Endothelial cell of umbilical vein (primary cell): ENCODE measurements at regions not wholly inside any gene's neighbourhood (a gene's known extent, or its start where the extent isn't known, plus 50 kb on each side); places are given as distances from the start of the nearest gene placed in this dataset.

ENCODE experiments used
- BruUV-seq: library from RNA; stranded (reverse); fragments of 400-500 nt; replicated peaks from 2 replicates; lab custom pipeline; 2021; lab: Mats Ljungman, UMichigan
- CTCF ChIA-PET: fragments of 300-600, 350-600 bp; sonication (Branson Sonifier 250); formaldehyde crosslinking; loops from one replicate; lab custom pipeline; 2021; ENCODE audit warnings: antibody characterized with exemption, inconsistent platforms; lab: Charles Lee
- POLR2A ChIA-PET: fragments of 300-600, 350-600 bp; sonication (Branson Sonifier 250); formaldehyde crosslinking; loops from one replicate; lab custom pipeline; 2021; ENCODE audit warnings: antibody characterized with exemption, inconsistent platforms; lab: Charles Lee
- DNase-seq: peaks from one replicate; pipeline ENCODE4 v3.0.0-alpha.2; 2011; ENCODE audit warnings: low read depth, low spot score
- FAIRE-seq: peaks from 2 replicates; lab custom pipeline; 2011; peaks lifted over from hg19 to GRCh38; lab: Jason Lieb, UNC
- H2AFZ ChIP-seq: 2 replicates; pipeline ENCODE4 v1.6.0; 2012; ENCODE audit warnings: low read depth, low read length, control low read depth, inconsistent platforms
- H3K27ac ChIP-seq: 2 replicates; pipeline ENCODE4 v1.5.1; 2011; ENCODE audit warnings: low read depth, mild to moderate bottlenecking, control low read depth, low read length, moderate library complexity; ENCODE audit not compliant: insufficient read depth
- H3K27me3 ChIP-seq, 2 experiments: 2 replicates each; pipeline versions ENCODE4 v1.6.0 to v1.6.1; 2011; ENCODE audit warnings: low read length in 2 of 2, mixed read lengths in 1 of 2; ENCODE audit not compliant: control insufficient read depth in 2 of 2, insufficient read depth in 2 of 2
- H3K36me3 ChIP-seq, 2 experiments: 2 replicates in 1 of 2; 3 replicates in 1 of 2; pipeline ENCODE4 v1.5.1; 2011; ENCODE audit warnings: low read length in 2 of 2, mild to moderate bottlenecking in 1 of 2, moderate library complexity in 1 of 2; ENCODE audit not compliant: control insufficient read depth in 2 of 2, insufficient read depth in 2 of 2; ENCODE audit errors: extremely low read depth in 1 of 2
- H3K4me1 ChIP-seq: 3 replicates; pipeline ENCODE4 v1.5.1; 2011; ENCODE audit warnings: mild to moderate bottlenecking, low read length; ENCODE audit not compliant: control insufficient read depth, insufficient read depth; ENCODE audit errors: extremely low read depth
- H3K4me2 ChIP-seq: 2 replicates; pipeline ENCODE4 v1.6.1; 2011; ENCODE audit warnings: low read length, control low read depth, mixed read lengths; ENCODE audit not compliant: insufficient read depth
- H3K4me3 ChIP-seq, 3 experiments: fragments of 200-600 bp in 1 of 3; sonication (generic), shearing (Covaris generic) in 1 of 3; replicated peaks in 1 of 3; 2 replicates each; pipeline ENCODE4 v1.5.1; 2011 to 2016; ENCODE audit warnings: control low read depth in 3 of 3, low read length in 3 of 3, mild to moderate bottlenecking in 2 of 3, inconsistent platforms in 1 of 3, low read depth in 1 of 3, moderate library complexity in 1 of 3; ENCODE audit not compliant: insufficient read depth in 1 of 3
- H3K79me2 ChIP-seq: 2 replicates; pipeline ENCODE4 v1.6.0; 2012; ENCODE audit warnings: low read length, inconsistent platforms; ENCODE audit not compliant: control insufficient read depth, insufficient read depth
- H3K9ac ChIP-seq: replicated peaks from 2 replicates; pipeline ENCODE3; 2011; ENCODE audit warnings: low read length, control low read depth; ENCODE audit not compliant: insufficient read depth; ENCODE audit errors: extremely low read depth
- H3K9me1 ChIP-seq: replicated peaks from 3 replicates; pipeline ENCODE4 v1.6.0; 2011; ENCODE audit warnings: mild to moderate bottlenecking, low read length; ENCODE audit not compliant: control insufficient read depth, insufficient read depth; ENCODE audit errors: extremely low read depth
- H3K9me3 ChIP-seq: replicated peaks from 2 replicates; pipeline ENCODE4 v1.5.1; 2012; ENCODE audit warnings: low read length, inconsistent platforms; ENCODE audit not compliant: control insufficient read depth, insufficient read depth
- H4K20me1 ChIP-seq: replicated peaks from 2 replicates; pipeline ENCODE3; 2011; ENCODE audit warnings: mild to moderate bottlenecking, low read length; ENCODE audit not compliant: control insufficient read depth, insufficient read depth; ENCODE audit errors: extremely low read depth
- EZH2 ChIP-seq: IDR thresholded peaks from 2 replicates; pipeline ENCODE4 v1.6.1; 2012; ENCODE audit warnings: borderline replicate concordance, low read depth, mild to moderate bottlenecking, moderate library complexity, low read length, inconsistent platforms; ENCODE audit not compliant: severe bottlenecking
- FOS ChIP-seq: IDR thresholded peaks from 2 replicates; pipeline ENCODE4 v1.6.1; 2011; ENCODE audit warnings: mild to moderate bottlenecking, low read length, moderate library complexity, borderline replicate concordance; ENCODE audit not compliant: insufficient read depth
- GATA2 ChIP-seq: IDR thresholded peaks from 2 replicates; pipeline ENCODE4 v1.7.0; 2011; ENCODE audit warnings: low read depth, mild to moderate bottlenecking, moderate library complexity, mixed read lengths, low read length; ENCODE audit not compliant: insufficient read length, insufficient read depth
- JUN ChIP-seq: IDR thresholded peaks from 2 replicates; pipeline ENCODE4 v1.6.1; 2011; ENCODE audit warnings: borderline replicate concordance, low read depth; ENCODE audit not compliant: insufficient read length, insufficient read depth
- MYC ChIP-seq: IDR thresholded peaks from one replicate; pipeline ENCODE4 v1.6.1; 2011; ENCODE audit warnings: mild to moderate bottlenecking, low read depth, low read length
- POLR2A ChIP-seq: IDR thresholded peaks from 2 replicates; pipeline ENCODE4 v1.6.1; 2012; ENCODE audit warnings: low read depth, mild to moderate bottlenecking, control low read depth, low read length
- POLR2AphosphoS5 ChIP-seq: IDR thresholded peaks from 2 replicates; pipeline ENCODE4 v1.6.1; 2012; ENCODE audit warnings: low read depth, mild to moderate bottlenecking, control low read depth, low read length, moderate library complexity; ENCODE audit not compliant: insufficient read depth
- dilution Hi-C: fragments of 300-500 bp; cut with MboI; formaldehyde crosslinking; loops from one replicate; pipeline ENCODE4 v1.15.0; 2019; ENCODE audit warnings: low sequenced_read_pairs; ENCODE audit not compliant: extremely low pct_ligation_motif_present
- intact Hi-C: fragments of 100-400 bp; cut with micrococcal nuclease; formaldehyde crosslinking; loops from one replicate; pipeline ENCODE4 v1.10.0; 2022
- TF ChIP-seq, protein P1 (sequence below): IDR thresholded peaks from 2 replicates; pipeline ENCODE4 v1.6.1; 2011; ENCODE audit not compliant: insufficient read depth, insufficient read length
- TF ChIP-seq, protein P2 (sequence below), 2 donors: IDR thresholded peaks; 1 replicate in 1 of 2; 2 replicates in 1 of 2; pipeline ENCODE4 v1.5.1; 2011; ENCODE audit warnings: low read length in 2 of 2, mild to moderate bottlenecking in 2 of 2, moderate library complexity in 2 of 2, control low read depth in 1 of 2, inconsistent platforms in 1 of 2, low read depth in 1 of 2; ENCODE audit not compliant: insufficient read depth in 1 of 2; ENCODE audit errors: extremely low read depth in 1 of 2

DNA sequence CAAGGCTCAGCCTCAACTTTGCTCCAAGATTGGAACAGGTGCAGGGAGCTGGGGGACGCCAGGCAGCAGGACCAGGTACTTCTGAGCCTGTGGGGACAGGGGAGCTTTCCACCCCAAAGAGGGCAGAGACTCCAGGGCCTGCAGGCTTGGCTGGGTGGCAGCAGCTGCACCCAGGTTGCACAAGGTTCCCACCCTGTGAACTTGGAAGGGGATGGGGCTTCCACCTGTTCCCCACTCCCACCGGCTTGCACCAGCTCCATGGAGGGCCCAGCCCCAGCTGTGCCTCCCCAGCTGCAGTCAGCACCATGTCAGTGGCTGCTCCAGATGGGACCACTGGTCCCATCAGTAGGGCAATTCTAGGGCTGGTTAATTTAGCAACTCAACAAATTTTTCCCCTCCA, 114.0 kb upstream of the CDKN3 start:
- Histone ChIP-seq H3K36me3 (no peaks in the 10 kb centered on the region), H3K4me1 (no peaks in the 10 kb centered on the region), H2AFZ (no peak overlapping the region), H3K9me1 (no peaks in the 10 kb centered on the region), H3K4me3 (no peak overlapping the region), H3K79me2 (no peaks in the 10 kb centered on the region), H3K9ac (no peak overlapping the region), H3K4me2 (no peak overlapping the region), H3K9me3 (no peaks in the 10 kb centered on the region), H4K20me1 (no peaks in the 10 kb centered on the region), H3K27me3 (no peaks in the 10 kb centered on the region), H3K27ac (no peak overlapping the region)
- BruUV-seq: no TSS peak
- POLR2A ChIA-PET: no interaction called here
- intact Hi-C loops: no loop called here
- no peak for FAIRE-seq
- DNase-seq: no peak
- dilution Hi-C loops: no loop called here
- CTCF ChIA-PET: no interaction called here
- TF ChIP-seq, protein P1, sequence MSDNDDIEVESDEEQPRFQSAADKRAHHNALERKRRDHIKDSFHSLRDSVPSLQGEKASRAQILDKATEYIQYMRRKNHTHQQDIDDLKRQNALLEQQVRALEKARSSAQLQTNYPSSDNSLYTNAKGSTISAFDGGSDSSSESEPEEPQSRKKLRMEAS: no peak
- no peak for TF ChIP-seq GATA2
- TF ChIP-seq JUN: no peak
- TF ChIP-seq EZH2: no peak
- TF ChIP-seq FOS: no peak
- no peak for TF ChIP-seq MYC
- TF ChIP-seq, protein P2, sequence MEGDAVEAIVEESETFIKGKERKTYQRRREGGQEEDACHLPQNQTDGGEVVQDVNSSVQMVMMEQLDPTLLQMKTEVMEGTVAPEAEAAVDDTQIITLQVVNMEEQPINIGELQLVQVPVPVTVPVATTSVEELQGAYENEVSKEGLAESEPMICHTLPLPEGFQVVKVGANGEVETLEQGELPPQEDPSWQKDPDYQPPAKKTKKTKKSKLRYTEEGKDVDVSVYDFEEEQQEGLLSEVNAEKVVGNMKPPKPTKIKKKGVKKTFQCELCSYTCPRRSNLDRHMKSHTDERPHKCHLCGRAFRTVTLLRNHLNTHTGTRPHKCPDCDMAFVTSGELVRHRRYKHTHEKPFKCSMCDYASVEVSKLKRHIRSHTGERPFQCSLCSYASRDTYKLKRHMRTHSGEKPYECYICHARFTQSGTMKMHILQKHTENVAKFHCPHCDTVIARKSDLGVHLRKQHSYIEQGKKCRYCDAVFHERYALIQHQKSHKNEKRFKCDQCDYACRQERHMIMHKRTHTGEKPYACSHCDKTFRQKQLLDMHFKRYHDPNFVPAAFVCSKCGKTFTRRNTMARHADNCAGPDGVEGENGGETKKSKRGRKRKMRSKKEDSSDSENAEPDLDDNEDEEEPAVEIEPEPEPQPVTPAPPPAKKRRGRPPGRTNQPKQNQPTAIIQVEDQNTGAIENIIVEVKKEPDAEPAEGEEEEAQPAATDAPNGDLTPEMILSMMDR (IDR thresholded peaks at IDR 0.05; ENCODE audit: extremely low read depth in 1 of 2, insufficient read depth in 1 of 2, low read depth in 1 of 2, low read length in 2 of 2): no peak
- no peak for TF ChIP-seq POLR2AphosphoS5
- no peak for TF ChIP-seq POLR2A
